Renal cortical epithelial cell (primary cell): ENCODE measurements at regions not wholly inside any gene's neighbourhood (a gene's known extent, or its start where the extent isn't known, plus 50 kb on each side); places are given as distances from the start of the nearest gene placed in this dataset.
A peak's percentile ranks its signal among the peaks of the same experiment; 100 is the strongest.
"Not testable (repeated sequence)": the region's sequence is repeated elsewhere in the genome, so short reads cannot be mapped to it uniquely, and the experiment has no call there.

Experiments
- DNase-seq: peaks from one replicate; pipeline ENCODE4 v3.0.0-alpha.2; 2011; ENCODE audit warnings: low read depth

DNA sequence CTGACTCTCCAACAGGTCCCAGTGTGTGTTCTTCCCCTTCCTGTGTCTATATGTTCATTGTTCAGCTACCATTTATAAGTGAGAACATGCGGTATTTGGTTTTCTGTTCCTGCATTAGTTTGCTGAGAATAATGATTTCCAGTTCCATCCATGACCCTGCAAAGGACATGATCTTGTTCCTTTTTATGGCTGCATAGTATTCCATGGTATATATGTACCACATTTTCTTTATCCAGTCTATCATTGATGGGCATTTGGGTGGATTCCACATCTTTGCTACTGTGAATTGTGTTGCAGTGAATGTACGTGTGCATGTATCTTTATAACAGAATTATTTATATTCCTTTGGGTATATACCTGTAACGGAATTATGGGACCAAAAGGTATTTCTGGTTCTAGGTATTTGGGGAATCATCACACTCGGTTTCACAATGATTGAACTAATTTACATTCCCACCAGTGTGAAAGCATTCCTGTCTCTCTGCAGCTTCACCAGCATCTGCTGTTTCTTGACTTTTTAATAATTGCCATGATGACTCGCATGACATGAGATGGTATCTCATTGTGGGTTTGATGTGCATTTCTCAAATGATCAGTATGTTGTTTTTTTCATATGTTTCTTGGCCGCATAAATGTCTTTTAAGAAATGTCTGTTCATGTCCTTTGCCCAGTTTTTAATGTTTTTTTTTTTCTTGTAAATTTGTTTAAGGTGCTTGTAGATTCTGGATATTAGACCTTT lies 60.2 kb downstream of the LSMEM1 start:
- DNase-seq: no peak

DNA sequence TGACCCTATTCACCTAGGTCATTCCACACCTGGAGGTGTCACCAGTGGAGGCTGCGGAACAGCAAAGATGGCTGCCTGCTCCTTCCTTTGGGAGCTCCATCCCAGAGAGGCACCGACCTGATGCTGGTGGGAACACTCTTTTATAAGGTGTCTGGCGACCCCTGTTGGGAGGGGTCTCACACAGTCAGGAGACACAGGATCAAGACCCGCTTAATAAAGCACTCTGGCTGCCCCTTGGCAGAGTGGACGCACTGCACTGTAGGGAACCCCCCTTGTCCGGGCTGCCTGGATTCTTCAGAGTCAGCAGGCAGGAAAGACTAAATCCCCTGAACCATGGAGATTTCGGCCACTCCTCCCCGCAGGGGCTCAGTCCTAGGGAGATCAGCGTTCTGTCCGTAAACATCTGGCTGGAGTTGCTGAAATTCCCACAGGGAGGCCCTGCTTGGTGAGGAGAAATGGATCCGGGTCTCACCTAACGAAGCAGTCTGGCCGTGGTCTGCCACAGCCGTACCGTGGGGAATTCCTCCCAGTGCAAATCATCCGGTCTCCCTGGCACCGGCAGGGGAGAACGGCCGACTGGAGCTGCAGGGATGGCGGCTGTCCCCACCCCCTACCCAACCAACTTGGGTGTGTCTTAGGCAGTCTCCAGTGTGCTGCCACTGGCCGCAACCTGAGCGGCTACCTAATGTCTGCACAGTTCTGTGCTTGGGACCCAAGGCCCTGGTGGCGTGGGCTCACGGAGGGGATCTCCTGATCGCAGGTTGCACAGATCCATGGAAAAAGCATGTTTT lies 66.1 kb downstream of the LSMEM1 start:
- no peak for DNase-seq

DNA sequence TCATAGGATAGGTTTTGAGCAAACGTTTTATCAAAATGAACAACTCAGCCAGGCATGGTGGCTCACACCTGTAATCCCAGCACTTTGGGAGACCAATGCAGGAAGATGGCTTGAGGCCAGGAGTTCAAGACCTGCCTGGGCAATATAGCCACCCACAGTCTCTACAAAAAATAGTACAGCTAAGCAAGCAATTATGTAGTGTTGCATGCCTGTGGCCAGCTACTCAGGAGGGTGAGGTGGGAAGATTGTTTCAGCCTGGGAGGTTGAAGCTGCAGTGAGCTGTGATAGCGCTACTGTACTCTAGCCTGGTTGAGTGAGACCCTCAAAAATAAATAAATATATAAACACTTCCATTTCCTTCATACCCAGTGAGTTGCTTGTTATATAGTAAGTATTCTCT lies 67.1 kb downstream of the LSMEM1 start:
- peak; percentile 18 for DNase-seq

DNA sequence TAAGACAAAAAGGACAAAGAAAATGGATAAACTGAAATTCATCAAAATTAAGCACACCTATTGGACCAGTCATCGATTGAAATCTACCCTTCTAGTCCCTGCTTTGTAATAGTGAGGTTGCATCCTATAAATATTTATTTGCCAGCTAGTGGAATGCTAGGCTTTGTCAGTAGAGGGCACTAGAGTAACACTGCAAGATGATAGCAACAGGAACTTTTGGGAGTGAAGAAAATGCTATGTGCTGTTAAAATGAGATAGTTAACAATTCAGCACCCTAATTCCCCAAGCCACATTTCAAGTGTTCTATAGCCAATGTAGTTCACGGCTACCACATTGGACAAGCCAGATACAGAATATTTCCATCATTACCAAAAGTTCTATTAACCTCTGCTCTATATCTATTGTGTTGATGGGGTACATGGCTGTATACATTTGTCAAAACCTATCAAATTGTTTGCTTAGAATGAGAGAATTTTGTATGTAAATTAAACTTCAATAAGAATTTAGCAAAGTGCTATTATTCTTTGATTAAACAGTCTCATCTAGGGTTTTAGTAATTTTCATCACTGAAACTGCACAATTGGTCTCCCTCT lies 69.8 kb downstream of the LSMEM1 start:
- peak; percentile 61 for DNase-seq

DNA sequence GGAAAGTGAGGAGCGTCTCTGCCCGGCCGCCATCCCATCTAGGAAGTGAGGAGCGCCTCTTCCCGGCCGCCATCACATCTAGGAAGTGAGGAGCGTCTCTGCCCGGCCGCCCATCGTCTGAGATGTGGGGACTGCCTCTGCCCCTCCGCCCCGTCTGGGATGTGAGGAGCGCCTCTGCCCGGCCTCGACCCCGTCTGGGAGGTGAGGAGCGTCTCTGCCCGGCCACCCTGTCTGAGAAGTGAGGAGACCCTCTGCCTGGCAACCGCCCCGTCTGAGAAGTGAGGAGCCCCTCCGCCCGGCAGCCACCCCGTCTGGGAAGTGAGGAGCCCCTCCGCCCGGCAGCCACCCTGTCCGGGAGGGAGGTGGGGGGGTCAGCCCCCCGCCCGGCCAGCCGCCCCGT lies 70.7 kb downstream of the LSMEM1 start:
- DNase-seq: not testable (repeated sequence)

DNA sequence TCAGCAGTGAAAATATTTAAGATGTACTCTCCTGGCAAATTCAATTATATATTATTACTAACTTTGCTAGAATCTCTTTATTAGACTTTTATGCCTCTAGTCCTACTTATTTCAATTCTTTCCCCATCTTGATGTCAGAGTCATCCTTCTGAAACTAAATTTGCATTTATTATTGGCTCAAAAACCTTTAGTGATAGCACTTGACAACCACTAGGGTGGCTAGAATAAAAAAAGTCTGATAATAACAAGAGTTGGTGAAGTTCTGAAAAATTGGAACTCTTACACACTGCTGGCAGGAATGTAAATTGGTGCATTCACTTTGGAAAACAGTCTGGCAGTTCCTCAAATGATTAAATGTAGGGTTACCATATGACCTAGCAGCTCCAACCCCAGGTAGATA lies 73.8 kb downstream of the LSMEM1 start:
- no peak for DNase-seq

DNA sequence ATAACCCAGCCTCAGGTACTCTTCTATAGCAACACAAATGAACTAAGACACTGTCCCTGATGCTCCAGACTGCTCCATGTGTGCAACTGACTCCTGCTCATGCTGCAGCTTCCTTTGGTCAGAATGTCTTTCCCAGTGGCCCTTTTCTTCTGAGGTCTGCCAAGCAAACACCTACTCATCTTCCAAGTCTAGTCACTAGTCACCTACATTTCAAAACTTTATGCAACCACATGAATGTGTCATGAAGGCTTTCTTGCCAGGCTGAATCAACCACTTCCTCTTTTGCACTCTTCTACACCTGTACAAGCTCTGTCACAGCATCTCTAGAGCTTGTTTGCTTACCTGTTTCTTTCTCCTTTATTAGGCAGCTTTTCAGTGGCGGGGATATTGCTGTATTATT lies 75.8 kb downstream of the LSMEM1 start:
- peak; percentile 33 for DNase-seq

DNA sequence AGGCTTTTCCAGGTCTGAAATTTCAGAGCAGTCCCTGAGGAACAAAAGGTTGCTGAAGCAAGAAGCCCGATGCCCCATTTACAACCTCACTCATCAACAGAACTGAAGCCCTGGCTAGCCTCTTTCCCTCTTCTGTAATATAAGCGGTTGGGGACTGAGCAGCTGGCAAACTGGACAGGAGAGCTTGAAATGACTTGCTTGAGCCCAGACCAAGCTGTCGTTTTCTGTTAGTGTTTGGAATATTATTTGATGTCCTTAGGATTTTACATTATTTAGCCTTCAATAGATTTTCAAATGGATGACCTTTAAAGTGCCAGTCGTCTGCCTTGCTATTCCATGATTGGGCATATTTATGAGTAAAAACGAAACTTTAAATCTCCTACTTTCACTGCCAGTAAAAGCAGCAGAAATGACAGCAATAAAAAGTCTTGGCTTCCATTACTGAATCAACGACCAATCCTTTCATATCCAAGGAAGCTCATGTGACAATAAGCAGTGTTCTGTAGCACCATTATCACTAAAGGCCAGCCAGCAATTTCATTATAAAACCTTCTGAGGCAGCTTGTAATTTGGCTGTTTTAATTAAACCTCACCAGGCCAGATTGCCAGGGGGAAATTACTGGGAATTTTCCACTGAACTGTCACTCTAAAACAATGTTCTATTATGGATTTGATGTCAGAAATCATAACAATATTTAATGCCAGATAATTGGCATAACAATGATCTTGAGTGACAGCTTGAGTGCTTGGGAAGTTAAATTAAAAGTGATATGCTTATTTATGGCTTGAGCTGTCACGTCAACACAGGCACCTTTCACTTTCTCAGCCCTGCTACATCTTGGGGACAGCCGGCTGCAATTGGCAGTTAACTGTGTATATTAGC lies 85.9 kb downstream of the LSMEM1 start:
- no peak for DNase-seq

DNA sequence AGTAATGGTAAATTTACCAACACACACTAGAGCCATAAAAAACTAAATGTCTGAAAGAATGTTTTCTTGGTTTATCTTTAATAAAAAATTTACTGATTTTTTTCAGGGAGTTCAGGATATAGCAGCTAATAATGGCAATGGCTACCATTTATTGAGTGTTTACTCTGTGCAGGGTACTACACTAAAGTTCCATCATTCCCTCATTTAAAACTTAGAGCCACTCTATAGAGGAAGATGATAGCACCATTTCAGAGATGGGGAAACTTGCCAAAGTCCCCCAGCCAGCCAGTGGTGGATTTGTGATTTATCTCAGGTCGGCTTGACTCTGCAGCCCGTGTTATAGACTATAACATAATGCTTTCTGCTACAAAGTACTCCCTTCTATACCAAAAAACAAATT lies 86.6 kb downstream of the LSMEM1 start:
- no peak for DNase-seq

DNA sequence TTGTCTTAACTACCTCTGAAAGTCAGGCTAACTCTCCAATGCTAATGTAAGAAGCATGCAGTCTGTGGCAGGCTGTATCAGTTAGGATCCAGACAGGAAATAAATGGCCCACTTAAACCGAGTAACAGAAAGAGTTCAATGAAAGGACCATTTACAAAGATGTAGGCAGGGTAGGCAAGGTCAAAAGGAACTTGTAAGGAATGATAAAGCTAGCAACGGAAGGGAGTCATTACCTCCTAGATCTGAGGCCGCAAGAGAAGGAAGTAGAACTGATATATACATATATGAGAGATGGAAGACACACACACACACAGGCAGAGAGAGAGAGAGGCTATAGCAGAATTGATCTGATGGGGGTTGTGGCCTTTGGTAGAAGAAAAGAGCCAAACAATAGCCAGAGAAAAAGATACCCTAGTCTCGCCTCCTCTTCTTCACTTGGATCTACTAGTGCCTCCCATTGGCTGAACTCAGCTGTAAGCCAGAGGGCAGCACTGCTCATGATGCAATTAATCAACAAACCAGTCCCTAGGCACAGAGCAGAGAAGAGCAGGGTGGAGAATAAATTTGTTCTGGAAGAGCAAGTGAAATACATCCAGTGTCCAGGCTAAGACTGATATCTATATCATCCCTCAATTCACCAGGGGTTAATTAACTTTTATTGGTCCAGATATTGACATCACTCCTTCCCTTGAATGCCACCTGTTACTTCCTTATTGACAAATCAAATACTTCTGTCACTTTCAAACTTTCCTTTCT lies 91.2 kb downstream of the LSMEM1 start:
- no peak for DNase-seq

DNA sequence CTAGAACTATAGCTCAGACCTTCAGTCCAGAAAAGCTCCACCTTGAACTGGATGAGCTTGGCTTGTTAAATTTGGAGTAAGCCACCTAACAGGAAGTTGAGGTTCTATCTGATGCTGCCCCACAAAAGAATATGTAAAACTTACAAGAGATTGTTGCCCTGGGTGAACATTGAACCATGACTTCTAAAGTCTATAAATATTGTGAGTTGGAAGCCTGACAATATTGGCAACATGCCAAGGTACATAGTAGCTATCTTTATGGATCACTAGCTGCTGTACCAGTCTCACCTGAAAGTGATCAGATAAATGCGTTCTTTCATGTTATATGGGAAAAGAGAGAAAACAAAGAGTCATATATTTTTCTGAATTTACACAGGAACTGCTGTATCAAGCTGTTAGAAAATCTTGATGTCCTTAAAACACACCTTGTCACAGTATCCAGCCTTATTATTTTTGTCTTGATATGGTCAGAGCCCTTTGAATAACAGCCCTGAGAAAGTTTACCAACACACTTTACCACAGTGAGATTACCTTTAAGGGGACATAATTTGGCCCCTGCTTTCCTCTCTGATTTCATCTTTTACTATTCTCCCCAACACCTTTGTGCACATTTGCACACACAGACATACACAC lies 92.0 kb downstream of the LSMEM1 start:
- peak; percentile 50 for DNase-seq

DNA sequence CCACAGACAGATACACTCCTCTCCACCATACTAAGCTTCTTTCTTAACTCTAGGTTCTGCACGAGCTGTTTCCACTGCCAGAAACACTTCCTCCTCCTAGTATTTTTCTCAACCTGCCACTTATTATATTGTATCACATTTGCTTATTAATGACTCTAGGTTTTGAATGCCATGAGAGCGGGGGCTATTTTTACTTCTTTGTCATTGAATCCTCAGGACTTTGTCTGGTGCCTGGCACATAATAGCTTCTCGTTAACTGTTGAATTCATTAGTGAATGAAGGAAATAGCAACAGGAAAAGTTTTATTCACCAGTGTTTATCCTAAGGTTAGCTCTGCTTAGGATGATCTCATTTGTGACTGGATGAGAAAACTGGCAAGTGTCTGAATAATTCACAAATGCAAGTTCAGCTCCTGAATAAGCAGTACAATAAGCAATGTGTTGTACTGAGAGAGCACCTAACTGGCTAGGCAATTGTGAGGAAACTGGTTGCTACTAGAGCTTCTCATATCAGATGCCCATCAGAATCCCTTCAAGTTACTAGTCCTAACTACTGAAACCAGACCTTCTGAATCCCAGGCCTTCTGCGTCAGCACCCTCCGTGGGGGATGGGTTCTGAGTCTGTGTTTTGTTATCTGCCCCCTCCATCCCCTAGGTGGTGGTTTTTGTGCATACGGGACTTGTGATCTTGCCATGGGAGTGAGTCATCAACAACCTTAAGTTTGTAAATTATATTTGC lies 92.7 kb downstream of the LSMEM1 start:
- DNase-seq: peak; percentile 50

DNA sequence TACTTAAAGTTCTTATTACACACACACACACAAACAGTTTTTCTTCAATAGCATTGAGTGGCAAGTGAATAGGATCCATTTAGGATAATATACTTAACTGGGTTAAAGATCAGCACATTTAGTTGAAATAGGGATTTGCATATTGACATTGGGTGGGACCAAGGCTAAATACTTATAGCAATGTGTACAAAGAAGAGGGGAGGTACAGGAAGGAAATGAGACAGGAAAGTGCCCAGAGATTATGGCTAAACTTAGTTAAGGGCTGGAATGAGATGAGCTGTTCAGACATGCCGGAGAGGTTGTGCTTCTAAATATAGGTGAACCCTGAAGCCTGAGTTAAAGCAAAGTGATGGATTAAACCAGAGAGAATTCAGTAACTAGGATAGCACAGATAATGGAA lies 95.1 kb downstream of the LSMEM1 start:
- DNase-seq: no peak

DNA sequence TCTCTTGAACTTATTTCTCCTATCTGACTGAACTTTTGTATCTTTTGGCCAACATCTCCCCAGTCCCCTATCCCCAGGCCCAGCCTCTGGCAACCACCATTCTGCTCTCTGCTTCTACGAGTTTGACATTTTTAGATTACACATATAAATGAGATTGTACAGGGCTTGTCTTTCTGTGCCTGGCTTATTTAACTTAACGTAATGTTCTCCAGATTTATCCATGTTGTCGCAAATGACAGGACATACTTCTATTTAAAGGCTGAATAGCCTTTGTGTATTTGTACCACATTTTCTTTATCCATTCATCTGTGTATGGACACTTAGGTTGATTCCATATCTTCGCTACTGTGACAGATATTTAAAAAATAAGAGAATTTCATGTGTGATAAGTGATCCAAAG lies 98.6 kb downstream of the LSMEM1 start:
- DNase-seq: no peak

DNA sequence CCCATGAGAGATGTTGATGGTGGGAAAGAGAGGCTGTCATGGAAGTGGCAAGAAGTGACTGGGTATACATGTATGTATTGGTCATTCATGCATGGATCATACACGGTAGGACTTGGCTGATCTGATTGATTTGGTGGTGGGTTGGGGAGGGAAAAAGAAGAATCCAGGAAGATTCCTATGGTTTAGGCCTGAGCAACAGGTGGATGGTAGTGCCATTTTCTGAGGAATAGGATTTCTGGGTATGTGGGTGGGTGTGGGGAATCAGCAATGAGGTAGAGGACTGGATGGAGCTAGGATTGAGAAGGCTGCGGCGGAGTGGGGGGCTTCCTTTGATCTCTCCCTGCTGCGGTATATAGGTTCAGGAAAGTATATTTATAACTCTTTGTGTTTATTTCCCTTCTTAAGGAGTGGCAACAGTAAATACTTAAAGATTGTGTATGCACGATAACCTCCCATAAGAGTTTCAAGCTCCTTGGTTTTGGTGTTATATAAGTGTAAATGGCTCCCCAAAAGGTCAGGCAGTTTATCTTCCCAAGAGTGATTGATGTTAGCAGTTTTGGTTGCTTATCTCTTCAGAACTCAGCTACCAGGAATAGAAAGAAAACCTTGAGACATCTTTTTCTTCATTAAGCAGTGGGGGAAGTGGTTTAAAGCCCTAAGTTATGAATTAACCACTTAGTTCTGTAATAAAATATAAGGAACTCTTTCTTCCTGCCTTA lies 100.1 kb downstream of the LSMEM1 start:
- no peak for DNase-seq

DNA sequence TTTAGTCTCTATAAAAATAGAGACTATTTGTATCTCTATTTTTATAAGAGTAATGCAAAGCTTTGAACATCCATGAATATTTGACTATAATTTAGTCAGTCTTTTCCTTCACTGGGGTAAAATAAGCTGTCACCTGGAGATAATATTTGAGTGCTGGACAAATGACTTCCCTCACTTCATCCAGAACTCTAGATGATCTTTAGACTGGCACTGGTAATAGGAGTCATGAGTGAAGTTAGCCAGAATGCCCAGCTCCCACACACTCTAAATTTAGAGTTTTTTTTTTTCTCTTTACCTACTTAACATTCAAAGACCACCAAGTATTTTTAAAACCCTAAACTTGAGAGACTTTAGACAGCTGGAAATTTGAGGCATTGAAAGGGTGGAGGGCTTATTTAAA lies 100.7 kb downstream of the LSMEM1 start:
- no peak for DNase-seq

DNA sequence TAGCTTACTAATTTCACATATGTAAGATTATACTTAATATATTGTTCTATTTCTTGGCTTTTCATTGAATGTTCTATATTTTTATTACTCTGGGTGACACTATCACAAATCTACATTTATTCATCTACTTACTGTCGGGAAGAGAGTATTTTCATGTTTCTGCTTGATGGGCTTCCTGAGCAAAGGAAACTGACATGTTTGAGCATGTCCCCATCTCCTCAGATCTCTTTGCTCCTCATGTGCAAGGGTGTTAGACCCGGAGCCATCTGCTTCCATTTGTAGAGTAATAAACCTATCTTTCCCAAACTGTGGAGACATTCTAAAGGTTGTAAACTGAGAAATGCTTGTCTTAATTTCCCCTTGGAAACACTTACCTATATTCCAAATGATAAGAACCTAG lies 103.5 kb downstream of the LSMEM1 start:
- DNase-seq: no peak

DNA sequence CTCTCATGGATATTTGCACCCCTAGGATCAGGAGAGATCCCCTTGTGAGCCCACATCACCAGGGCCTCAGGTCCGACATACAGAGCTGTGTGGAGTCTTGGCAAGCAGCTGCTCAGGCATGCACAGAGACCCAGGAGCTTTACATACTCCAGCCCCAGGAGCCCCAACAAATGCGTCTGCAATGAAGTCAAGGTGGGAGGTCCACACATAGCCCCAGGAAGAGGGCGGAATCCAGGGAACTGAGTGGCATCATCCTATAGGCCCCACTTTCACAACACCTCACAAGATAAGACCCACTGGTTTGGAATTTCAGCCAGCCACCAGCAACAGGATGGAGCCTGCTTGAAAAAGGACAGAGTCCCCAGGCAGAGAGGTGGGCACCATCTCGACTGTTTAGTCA lies 106.7 kb downstream of the LSMEM1 start:
- no peak for DNase-seq

DNA sequence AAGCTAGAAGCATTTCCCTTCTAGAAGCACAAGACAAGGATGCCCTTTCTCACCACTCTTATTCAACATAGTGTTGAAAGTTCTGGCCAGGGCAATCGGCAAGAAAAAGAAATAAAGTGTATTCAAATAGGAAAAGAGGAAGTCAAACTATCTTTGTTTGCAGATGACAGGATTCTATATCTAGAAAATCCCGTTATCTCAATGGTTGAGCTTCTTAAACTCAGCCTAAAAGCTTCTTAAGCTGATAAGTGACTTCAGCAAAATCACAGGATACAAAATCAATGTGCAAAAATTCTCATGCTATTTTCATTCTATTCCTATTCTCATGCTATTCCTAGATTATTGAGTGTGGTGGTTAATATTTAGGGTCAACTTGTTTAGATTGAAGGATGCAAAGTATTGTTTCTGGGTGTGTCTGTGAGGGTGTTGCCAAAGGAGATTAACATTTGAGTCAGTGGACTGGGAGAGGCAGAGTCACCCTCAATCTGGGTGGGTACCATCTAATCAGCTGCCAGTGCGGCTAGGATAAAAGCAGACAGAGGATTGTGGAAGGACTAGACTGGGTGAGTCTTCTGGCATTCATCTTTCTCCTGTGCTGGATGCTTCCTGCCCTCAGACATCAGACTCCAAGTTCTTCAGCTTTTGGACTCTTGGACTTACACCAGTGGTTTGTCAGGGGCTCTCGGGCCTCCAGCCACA lies 111.9 kb downstream of the LSMEM1 start:
- not testable (repeated sequence) for DNase-seq
